ENCODE measurements at regions not wholly inside any gene's neighbourhood (a gene's known extent, or its start where the extent isn't known, plus 50 kb on each side); places are given as distances from the start of the nearest gene placed in this dataset.

- no peak for TF ChIP-seq POLR2AphosphoS5 (IDR thresholded peaks at IDR 0.05)
- no peak for TF ChIP-seq CTCF (IDR thresholded peaks at IDR 0.05)
These were observed 234.2 kb upstream of the UMPS start for GRCh38 chr3:124496061-124496460.

Measured in stomach (tissue), 4 donors.